ENCODE measurements at regions not wholly inside any gene's neighbourhood (a gene's known extent, or its start where the extent isn't known, plus 50 kb on each side); places are given as distances from the start of the nearest gene placed in this dataset.

- Mint-ChIP-seq H3K9me3 (no peaks in the 10 kb centered on the region), H3K4me1 (peaks cover 10% of the 10 kb centered on the region), H3K27ac (no peak overlapping the region), H3K27me3 (no peaks in the 10 kb centered on the region), H3K36me3 (ENCODE audit: low read depth) (no peaks in the 10 kb centered on the region), H3K4me3 (no peak overlapping the region)
- ChIA-PET POLR2A (no interaction called here), CTCF (no interaction called here)
- DNase-seq: no peak
Observed at GRCh38 chr10:27451054-27451453, 53.0 kb upstream of the RAB18 start.

- Mint-ChIP-seq H3K27me3 (no peaks in the 10 kb centered on the region), H3K9me3 (no peaks in the 10 kb centered on the region), H3K4me1 (peaks cover 10% of the 10 kb centered on the region), H3K27ac (no peak overlapping the region), H3K36me3 (ENCODE audit: low read depth) (no peaks in the 10 kb centered on the region), H3K4me3 (no peak overlapping the region)
- CTCF ChIA-PET: no interaction called here
- no peak for DNase-seq
- POLR2A ChIA-PET: no interaction called here
Observed at GRCh38 chr10:27450225-27450624, 53.9 kb upstream of the RAB18 start.

GRCh38 chr10:27449571-27449970 is 54.5 kb upstream of the RAB18 start:
- POLR2A ChIA-PET: no interaction called here
- CTCF ChIA-PET: no interaction called here
- H3K4me1 Mint-ChIP-seq: peaks cover 10% of the 10 kb centered on the region
- no peaks in the 10 kb centered on the region for H3K36me3 Mint-ChIP-seq (ENCODE audit: low read depth)
- DNase-seq: no peak
- H3K27me3 Mint-ChIP-seq: no peaks in the 10 kb centered on the region
- no peak overlapping the region for H3K4me3 Mint-ChIP-seq
- H3K9me3 Mint-ChIP-seq: no peaks in the 10 kb centered on the region
- H3K27ac Mint-ChIP-seq: no peak overlapping the region

- Mint-ChIP-seq H3K9me3 (no peaks in the 10 kb centered on the region), H3K27ac (no peak overlapping the region), H3K4me1 (peaks cover 10% of the 10 kb centered on the region), H3K36me3 (ENCODE audit: low read depth) (no peaks in the 10 kb centered on the region), H3K27me3 (no peaks in the 10 kb centered on the region), H3K4me3 (no peak overlapping the region)
- no peak for DNase-seq
- POLR2A ChIA-PET: no interaction called here
- CTCF ChIA-PET: interaction anchor here (1.2 kb wide), 1 partner anchor 207 kb away, joined by 5 read pairs; no protein-coding TSS in a partner anchor
Observed at GRCh38 chr10:27448921-27449320, 55.2 kb upstream of the RAB18 start.

GRCh38 chr10:27447540-27447939 is 56.6 kb upstream of the RAB18 start:
- ChIA-PET POLR2A (no interaction called here), CTCF (interaction anchor here (0.9 to 2.3 kb wide), 7 partner anchors 38 to 794 kb away, joined by 3 to 5 read pairs (median 3); no protein-coding TSS in a partner anchor)
- DNase-seq: no peak
- no peak overlapping the region for H3K27ac Mint-ChIP-seq
- no peaks in the 10 kb centered on the region for H3K27me3 Mint-ChIP-seq
- no peaks in the 10 kb centered on the region for H3K36me3 Mint-ChIP-seq (ENCODE audit: low read depth)
- H3K9me3 Mint-ChIP-seq: no peaks in the 10 kb centered on the region
- H3K4me3 Mint-ChIP-seq: no peak overlapping the region
- peaks cover 10% of the 10 kb centered on the region for H3K4me1 Mint-ChIP-seq

GRCh38 chr10:27446091-27446918 is 57.8 kb upstream of the RAB18 start:
- Mint-ChIP-seq H3K27me3 (no peaks in the 10 kb centered on the region), H3K27ac (no peak overlapping the region), H3K36me3 (ENCODE audit: low read depth) (no peaks in the 10 kb centered on the region), H3K4me1 (peaks cover 10% of the 10 kb centered on the region), H3K9me3 (no peaks in the 10 kb centered on the region), H3K4me3 (no peak overlapping the region)
- ChIA-PET CTCF (interaction anchor here (0.6 to 2.3 kb wide), 5 partner anchors 39 to 786 kb away, joined by 3 to 5 read pairs (median 4); no protein-coding TSS in a partner anchor), POLR2A (no interaction called here)
- no peak for DNase-seq

- Mint-ChIP-seq H3K9me3 (no peaks in the 10 kb centered on the region), H3K27ac (no peak overlapping the region), H3K36me3 (ENCODE audit: low read depth) (no peaks in the 10 kb centered on the region), H3K4me1 (peaks cover 10% of the 10 kb centered on the region), H3K4me3 (no peak overlapping the region), H3K27me3 (peaks cover 3% of the 10 kb centered on the region)
- POLR2A ChIA-PET: no interaction called here
- DNase-seq: no peak
- CTCF ChIA-PET: no interaction called here
Observed at GRCh38 chr10:27445070-27445469, 59.0 kb upstream of the RAB18 start.

GRCh38 chr10:27440478-27440877 is 63.6 kb upstream of the RAB18 start:
- no peaks in the 10 kb centered on the region for H3K4me1 Mint-ChIP-seq
- no peak overlapping the region for H3K4me3 Mint-ChIP-seq
- ChIA-PET CTCF (interaction anchor here (0.6 kb wide), 1 partner anchor 803 kb away, joined by 4 read pairs; no protein-coding TSS in a partner anchor), POLR2A (no interaction called here)
- DNase-seq: no peak
- H3K27me3 Mint-ChIP-seq: peaks cover 11% of the 10 kb centered on the region
- H3K36me3 Mint-ChIP-seq (ENCODE audit: low read depth): no peaks in the 10 kb centered on the region
- H3K27ac Mint-ChIP-seq: no peak overlapping the region
- H3K9me3 Mint-ChIP-seq: no peaks in the 10 kb centered on the region

GRCh38 chr10:27440021-27440420 is 64.1 kb upstream of the RAB18 start:
- Mint-ChIP-seq H3K9me3 (no peaks in the 10 kb centered on the region), H3K27me3 (peaks cover 11% of the 10 kb centered on the region), H3K27ac (no peak overlapping the region), H3K4me3 (no peak overlapping the region), H3K36me3 (ENCODE audit: low read depth) (no peaks in the 10 kb centered on the region), H3K4me1 (no peaks in the 10 kb centered on the region)
- no peak for DNase-seq
- ChIA-PET CTCF (interaction anchor here (0.6 kb wide), 1 partner anchor 803 kb away, joined by 4 read pairs; no protein-coding TSS in a partner anchor), POLR2A (no interaction called here)

GRCh38 chr10:27439101-27439500 is 65.0 kb upstream of the RAB18 start:
- no peak for DNase-seq
- Mint-ChIP-seq H3K27me3 (peaks cover 11% of the 10 kb centered on the region), H3K9me3 (no peaks in the 10 kb centered on the region), H3K4me3 (no peak overlapping the region), H3K27ac (no peak overlapping the region), H3K36me3 (ENCODE audit: low read depth) (no peaks in the 10 kb centered on the region), H3K4me1 (no peaks in the 10 kb centered on the region)
- ChIA-PET POLR2A (no interaction called here), CTCF (no interaction called here)

- Mint-ChIP-seq H3K27me3 (peaks cover 11% of the 10 kb centered on the region), H3K4me3 (no peak overlapping the region), H3K9me3 (no peaks in the 10 kb centered on the region), H3K4me1 (no peaks in the 10 kb centered on the region), H3K27ac (no peak overlapping the region), H3K36me3 (ENCODE audit: low read depth) (no peaks in the 10 kb centered on the region)
- POLR2A ChIA-PET: no interaction called here
- CTCF ChIA-PET: no interaction called here
- DNase-seq: no peak
Observed at GRCh38 chr10:27437775-27438174, 66.3 kb upstream of the RAB18 start.

GRCh38 chr10:27436710-27437109 is 67.4 kb upstream of the RAB18 start:
- DNase-seq: no peak
- CTCF ChIA-PET: no interaction called here
- H3K4me3 Mint-ChIP-seq: no peak overlapping the region

GRCh38 chr10:27433976-27434375 is 70.1 kb upstream of the RAB18 start:
- POLR2A ChIA-PET: no interaction called here
- Mint-ChIP-seq H3K36me3 (ENCODE audit: low read depth) (no peaks in the 10 kb centered on the region), H3K4me1 (no peaks in the 10 kb centered on the region), H3K4me3 (no peak overlapping the region), H3K9me3 (no peaks in the 10 kb centered on the region), H3K27ac (no peak overlapping the region), H3K27me3 (peaks cover 3% of the 10 kb centered on the region)
- CTCF ChIA-PET: no interaction called here
- no peak for DNase-seq

More at GRCh38 chr10:27436710-27437109, 67.4 kb upstream of the RAB18 start:
- H3K27ac Mint-ChIP-seq: no peak overlapping the region
- POLR2A ChIA-PET: no interaction called here
- H3K4me1 Mint-ChIP-seq: no peaks in the 10 kb centered on the region
- no peaks in the 10 kb centered on the region for H3K36me3 Mint-ChIP-seq (ENCODE audit: low read depth)
- peaks cover 11% of the 10 kb centered on the region for H3K27me3 Mint-ChIP-seq
- no peaks in the 10 kb centered on the region for H3K9me3 Mint-ChIP-seq

GRCh38 chr10:27426948-27427467 is 77.1 kb upstream of the RAB18 start:
- H3K36me3 Mint-ChIP-seq (ENCODE audit: low read depth): no peaks in the 10 kb centered on the region
- H3K9me3 Mint-ChIP-seq: no peaks in the 10 kb centered on the region
- peaks cover 9% of the 10 kb centered on the region for H3K27me3 Mint-ChIP-seq
- no peaks in the 10 kb centered on the region for H3K4me1 Mint-ChIP-seq
- CTCF ChIA-PET: no interaction called here
- H3K4me3 Mint-ChIP-seq: no peak overlapping the region
- no peak for DNase-seq
- H3K27ac Mint-ChIP-seq: no peak overlapping the region
- POLR2A ChIA-PET: no interaction called here
